A673 (cell line): ENCODE measurements at regions not wholly inside any gene's neighbourhood (a gene's known extent, or its start where the extent isn't known, plus 50 kb on each side); places are given as distances from the start of the nearest gene placed in this dataset.

Source experiments
- CTCF ChIP-seq: fragments of 300-800, 200-600 bp; sonication (generic); conservative IDR thresholded peaks from 2 replicates; pipeline ENCODE4 v1.5.1; 2017; ENCODE audit warnings: low read depth, mild to moderate bottlenecking, antibody characterized with exemption, low read length, moderate library complexity, mixed read lengths
- EZH2 ChIP-seq: fragments of 200-600 bp; sonication (generic); IDR thresholded peaks from 2 replicates; pipeline ENCODE4 v1.6.1; 2017; ENCODE audit warnings: borderline replicate concordance, low read depth, mild to moderate bottlenecking, mixed read lengths, antibody characterized with exemption, low read length; ENCODE audit not compliant: poor library complexity, severe bottlenecking

DNA sequence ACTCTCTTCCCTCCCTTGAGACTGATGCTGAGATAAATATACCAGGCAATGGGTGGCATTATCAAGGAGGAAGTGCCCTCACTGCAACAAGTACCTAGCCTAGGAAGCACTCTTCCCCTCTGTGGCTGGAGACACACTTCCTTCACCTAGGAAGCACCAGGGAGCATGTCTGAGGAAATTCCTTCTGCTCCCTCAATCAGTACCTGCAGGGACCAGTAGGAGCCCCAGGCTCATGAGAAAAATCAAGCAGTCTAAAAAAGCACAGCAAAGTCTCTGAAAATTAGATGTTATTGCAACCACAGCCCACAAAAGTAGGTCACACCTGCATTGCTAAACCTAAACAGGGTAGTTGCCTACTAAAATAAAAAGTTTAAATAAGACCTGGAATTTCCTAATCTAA, 78.2 kb upstream of the TRPM1 start:
- no peak for TF ChIP-seq CTCF
- TF ChIP-seq EZH2: no peak
